GM13976 (cell line): ENCODE measurements at regions not wholly inside any gene's neighbourhood (a gene's known extent, or its start where the extent isn't known, plus 50 kb on each side); places are given as distances from the start of the nearest gene placed in this dataset.

ENCODE experiments used
- DNase-seq: peaks from one replicate; pipeline ENCODE4 v3.0.0; 2012; ENCODE audit warnings: low spot score
- CTCF ChIP-seq: IDR thresholded peaks from 2 replicates; pipeline ENCODE4 v1.5.1; 2012; ENCODE audit warnings: borderline replicate concordance, mild to moderate bottlenecking; ENCODE audit not compliant: insufficient read depth; ENCODE audit errors: extremely low read depth, missing control alignments, control extremely low read depth
- in situ Hi-C: fragments of 300-500 bp; cut with MboI; formaldehyde crosslinking; loops from one replicate; pipeline ENCODE4 v1.12.0; 2022; ENCODE audit warnings: low sequenced_read_pairs, mixed read lengths, inconsistent platforms; ENCODE audit not compliant: unreplicated experiment

- no peak for TF ChIP-seq CTCF
- no peak for DNase-seq
- in situ Hi-C loops = no loop called here
Observed at GRCh38 chr1:14470802-14471201, 127.7 kb upstream of the KAZN start.

- no peak for TF ChIP-seq CTCF
- in situ Hi-C loops = no loop called here
- no peak for DNase-seq
Observed at GRCh38 chr1:14474856-14475255, 123.6 kb upstream of the KAZN start.

- in situ Hi-C loops = no loop called here
- no peak for DNase-seq
- no peak for TF ChIP-seq CTCF
Observed at GRCh38 chr1:14476170-14476955, 122.1 kb upstream of the KAZN start.

- in situ Hi-C loops = no loop called here
- TF ChIP-seq CTCF = no peak
- DNase-seq = no peak
Observed at GRCh38 chr1:14478120-14478519, 120.4 kb upstream of the KAZN start.

GRCh38 chr1:14479865-14480264, 118.6 kb upstream of the KAZN start:
- in situ Hi-C loops = no loop called here
- no peak for TF ChIP-seq CTCF
- DNase-seq = no peak

- no peak for TF ChIP-seq CTCF
- no peak for DNase-seq
- in situ Hi-C loops = no loop called here
Observed at GRCh38 chr1:14482784-14483450, 115.6 kb upstream of the KAZN start.

- TF ChIP-seq CTCF = no peak
- in situ Hi-C loops = no loop called here
- DNase-seq = no peak
Observed at GRCh38 chr1:14485285-14485684, 113.2 kb upstream of the KAZN start.
